DMS 273 (cell line): ENCODE measurements at regions not wholly inside any gene's neighbourhood (a gene's known extent, or its start where the extent isn't known, plus 50 kb on each side); places are given as distances from the start of the nearest gene placed in this dataset.
"Not testable (repeated sequence)": the region's sequence is repeated elsewhere in the genome, so short reads cannot be mapped to it uniquely, and the experiment has no call there.

Experiments
- DNase-seq: peaks from one replicate; lab custom pipeline; 2025; ENCODE audit not compliant: unreplicated experiment; lab: John Stamatoyannopoulos, UW

DNA sequence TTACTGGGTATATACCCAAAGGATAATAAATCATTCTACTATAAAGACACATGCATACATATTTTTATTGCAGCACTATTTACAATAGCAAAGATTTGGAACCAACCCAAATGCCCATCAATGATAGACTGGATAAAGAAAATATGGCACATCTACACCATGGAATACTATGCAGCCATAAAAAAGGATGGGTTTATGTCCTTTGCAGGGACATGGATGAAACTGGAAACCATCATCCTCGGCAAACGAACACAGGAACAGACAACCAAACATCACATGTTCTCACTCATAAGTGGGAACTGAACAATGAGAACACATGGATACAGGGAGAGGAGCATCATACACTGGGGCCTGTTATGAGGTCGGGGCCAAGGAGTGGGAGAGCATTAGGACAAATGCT, 665.0 kb upstream of the KCNMB2 start:
- DNase-seq = not testable (repeated sequence)

DNA sequence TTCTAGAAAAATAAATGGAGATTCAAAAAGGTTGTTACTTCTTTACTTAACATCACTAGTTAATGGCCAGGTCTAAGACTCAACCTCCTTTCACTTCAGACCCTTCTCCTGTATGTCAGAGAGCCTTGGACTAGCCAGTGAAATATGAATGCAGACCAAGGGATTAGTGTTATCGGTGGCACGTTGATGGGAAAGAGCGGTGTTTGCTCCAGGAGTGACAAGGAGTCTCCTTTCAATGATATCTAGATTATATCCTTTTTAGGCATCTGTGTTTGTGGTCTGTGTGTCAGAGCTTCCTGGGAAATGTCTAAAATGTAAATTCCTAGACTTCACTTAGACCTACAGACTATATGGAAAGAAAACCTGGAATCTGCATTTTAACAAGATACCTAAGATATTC, 658.0 kb upstream of the KCNMB2 start:
- DNase-seq = no peak

DNA sequence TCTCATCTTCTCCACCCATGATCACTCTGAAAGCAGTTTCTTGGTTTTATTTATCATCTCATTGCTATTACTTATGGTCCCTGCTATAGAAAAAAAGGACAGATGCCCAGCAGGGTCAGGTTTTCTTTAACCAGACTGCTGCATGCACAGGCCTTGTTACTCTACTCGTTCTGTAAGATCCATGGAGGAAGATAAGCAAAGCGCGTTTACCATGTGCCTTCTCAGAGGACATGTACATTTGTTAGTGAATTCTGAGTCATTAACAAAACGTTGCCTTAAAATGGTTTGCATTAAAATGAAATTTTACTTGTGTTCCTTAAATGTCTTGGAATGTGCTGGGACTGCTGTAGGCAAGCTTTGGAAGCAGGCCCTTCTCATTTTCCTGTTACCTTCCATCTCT, 657.3 kb upstream of the KCNMB2 start:
- DNase-seq = no peak

DNA sequence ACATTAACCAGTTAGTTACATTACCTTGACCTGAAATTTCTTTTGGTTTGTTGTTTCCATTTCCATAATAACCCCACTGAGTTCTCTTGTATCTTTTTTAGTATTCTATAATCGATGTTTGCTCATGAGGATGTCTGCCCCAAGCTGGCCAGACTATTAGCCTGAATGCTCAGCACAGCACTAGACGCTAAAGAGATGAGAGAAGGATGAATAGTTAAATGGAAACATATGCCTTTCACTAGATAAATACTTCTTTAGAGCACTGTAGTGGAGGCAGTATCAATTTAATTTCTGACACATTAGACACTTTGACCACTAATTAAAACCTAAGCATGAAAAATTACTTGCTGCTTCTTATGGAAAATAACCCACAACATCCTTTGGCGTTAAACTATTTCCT, 654.9 kb upstream of the KCNMB2 start:
- no peak for DNase-seq

DNA sequence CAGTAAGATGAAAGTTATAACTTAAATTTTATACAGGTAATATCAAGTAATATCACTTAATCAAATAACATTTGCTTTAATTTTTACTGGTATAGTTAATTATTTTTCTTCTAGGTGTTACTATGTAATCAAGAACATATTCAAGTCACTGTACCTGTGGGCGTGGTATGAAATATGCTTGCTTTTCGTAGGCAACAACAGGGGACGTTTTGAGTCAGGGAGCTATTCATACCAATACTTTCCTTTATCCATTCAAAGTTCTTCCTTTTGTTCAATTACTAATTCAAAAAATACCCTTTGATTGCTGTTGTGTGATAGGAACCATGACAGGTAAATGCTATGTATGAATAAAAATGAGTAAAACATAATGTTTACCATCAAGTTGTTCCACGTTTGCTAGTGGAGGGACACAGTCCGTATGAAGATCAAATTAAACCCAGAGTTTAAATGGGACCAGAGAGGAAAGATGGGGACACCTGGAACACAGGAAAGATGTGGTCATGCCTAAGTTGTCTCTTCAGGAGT, 654.0 kb upstream of the KCNMB2 start:
- DNase-seq = no peak

DNA sequence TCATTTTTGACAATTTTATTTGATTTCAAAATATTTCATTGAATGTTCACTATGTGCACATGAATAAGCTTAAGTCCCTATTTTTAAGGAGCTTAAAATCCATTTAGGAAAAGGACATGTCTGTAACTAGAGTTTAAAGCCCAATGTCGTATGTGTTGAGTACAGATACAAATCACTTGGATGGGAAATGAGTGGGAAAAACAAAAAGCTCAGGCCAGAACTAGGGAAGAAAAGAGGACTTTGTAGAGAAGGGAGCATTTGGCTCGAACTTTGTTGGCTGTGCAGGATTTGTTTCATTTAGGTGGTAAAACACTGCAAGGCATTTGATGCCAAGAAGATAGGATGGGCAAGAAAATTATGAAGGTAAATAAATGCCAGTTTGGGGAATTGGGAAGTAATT, 653.1 kb upstream of the KCNMB2 start:
- no peak for DNase-seq

DNA sequence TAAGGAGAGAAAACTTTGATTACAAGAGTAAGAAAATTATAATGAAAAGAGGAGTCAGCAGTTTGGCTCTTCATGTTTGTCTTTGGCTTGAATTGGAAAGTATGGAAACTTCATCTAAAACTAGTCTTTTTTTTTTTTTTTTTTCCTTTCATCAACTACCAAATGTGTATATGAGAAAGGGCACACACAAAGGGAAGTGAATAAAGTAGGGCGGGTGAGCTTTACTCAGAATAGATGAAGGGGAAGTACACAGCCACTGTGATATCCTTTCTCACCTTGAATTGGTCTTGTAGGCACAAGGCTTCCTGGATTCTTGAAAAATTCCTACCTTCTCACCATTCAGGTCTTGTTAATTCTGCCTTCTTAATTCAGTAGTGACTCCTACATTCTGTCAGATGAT, 652.3 kb upstream of the KCNMB2 start:
- DNase-seq = no peak

DNA sequence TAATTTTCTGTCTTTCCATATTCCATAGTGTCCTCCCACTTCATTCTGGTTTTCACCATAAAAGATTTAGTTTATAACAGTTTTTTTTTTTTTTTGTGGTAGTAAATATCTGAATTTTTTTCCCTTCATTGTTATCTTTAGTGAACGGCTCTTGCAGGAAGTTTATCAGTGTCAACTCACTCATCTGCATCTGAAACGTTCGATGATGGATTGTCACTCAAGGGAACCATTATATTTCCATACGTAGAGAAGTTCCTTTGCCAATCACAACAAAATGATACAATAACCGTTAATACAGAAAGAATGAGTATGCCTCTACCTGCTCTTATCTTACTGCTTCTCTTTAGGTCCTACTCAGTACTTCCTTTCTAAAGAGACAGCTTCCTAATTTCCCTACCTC, 651.2 kb upstream of the KCNMB2 start:
- no peak for DNase-seq

DNA sequence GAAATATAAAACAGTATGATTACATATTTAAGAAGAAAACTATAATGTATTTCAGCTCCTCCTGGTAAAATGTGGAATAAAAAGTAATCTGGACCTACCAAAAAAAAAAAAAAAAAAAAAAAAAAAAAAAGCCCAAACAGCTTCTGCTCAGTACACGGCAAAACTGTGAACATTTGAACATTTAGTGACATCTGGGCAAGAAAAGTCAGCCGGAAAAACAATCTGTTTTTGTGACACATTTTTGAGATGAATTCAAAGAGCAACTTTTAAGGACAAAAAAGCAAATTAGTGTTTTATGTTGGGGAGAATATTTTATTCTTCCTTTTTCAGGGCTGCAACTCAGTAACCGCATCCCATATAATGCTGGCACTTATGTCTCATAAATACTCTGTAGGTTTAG, 649.7 kb upstream of the KCNMB2 start:
- DNase-seq = no peak

DNA sequence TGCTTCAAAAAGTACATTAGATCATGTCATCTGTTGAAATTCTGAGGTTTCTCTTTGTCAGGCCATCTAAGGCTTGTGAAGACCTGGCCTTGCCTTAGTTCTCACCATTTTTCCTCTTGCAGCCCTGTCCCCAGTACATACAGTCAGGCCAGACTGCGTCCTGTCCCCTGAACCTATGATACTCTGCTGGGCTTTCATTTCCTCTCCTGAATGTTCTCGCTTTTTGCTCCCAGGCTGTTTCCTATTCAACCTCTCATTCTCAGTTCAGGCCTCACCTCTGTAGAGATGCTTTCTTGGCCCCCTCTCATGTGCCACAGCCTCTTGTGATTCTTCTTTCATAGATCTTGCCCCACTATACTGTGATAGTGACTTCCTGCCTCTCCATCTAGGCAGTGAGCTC, 648.8 kb upstream of the KCNMB2 start:
- DNase-seq = no peak

DNA sequence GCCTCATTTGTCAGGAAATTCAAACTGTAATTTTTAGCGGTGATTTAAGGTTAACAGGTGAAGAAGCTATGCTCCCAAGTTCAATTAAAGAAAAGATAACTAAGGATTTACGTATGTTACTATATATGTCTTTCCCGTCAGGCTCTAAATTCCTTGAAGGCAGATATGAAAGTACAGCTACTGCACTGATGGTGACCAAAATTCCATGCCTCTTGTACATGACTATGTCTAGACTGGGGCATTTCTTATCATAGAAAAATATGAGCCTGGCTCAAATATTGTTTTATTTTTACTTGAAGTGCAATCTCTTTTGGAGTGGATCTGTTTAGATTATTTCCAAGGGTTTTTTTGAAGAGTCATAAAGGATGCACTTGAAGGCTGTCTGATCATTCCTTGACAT, 647.1 kb upstream of the KCNMB2 start:
- DNase-seq = no peak

DNA sequence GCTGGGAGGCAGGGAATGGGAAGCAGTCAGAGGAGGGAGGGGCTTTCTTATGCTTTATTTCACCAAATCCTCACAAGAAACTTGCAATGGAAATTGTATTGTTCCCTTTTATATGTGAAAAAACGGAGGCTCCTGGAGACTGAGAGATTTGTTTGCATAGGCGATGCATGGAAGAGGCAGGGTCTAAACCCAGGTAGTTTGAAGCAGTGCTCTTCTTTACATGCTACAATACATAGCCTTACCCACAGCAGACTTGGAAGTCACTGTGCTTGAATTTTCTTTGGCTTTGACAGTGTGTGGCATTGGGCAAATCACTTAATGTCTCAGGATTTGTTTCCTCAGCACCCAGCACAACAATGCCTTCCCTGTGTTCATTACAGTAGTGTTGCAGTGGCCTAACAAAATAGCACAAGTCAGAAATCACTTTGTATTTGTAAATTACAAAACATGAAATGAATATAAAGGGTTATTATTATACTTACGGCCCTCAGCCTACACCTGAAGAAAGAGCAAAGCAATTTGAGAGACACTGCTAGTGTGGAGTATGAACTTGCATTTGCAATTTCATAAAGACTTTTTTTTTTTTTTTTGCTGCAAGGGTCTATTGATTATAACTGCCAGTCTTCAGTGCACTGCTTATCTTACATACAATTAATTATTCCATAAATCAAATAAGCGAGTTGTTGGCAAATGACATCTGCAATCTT, 646.4 kb upstream of the KCNMB2 start:
- no peak for DNase-seq

DNA sequence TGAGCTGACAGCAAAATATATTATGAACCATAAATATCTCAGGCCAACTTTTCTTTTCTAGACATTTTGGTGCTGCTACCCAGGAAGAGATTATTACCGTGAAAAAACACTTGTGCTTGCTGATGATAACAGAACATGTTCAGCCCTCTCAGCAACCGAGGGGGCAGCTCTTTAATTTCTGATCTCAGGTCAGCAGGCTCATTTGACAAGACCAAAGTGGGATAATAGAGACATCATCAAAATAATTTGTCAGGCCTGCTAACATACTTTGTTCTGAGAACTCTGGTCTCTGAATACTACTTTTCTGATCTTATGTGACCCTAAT, 645.9 kb upstream of the KCNMB2 start:
- DNase-seq = no peak

DNA sequence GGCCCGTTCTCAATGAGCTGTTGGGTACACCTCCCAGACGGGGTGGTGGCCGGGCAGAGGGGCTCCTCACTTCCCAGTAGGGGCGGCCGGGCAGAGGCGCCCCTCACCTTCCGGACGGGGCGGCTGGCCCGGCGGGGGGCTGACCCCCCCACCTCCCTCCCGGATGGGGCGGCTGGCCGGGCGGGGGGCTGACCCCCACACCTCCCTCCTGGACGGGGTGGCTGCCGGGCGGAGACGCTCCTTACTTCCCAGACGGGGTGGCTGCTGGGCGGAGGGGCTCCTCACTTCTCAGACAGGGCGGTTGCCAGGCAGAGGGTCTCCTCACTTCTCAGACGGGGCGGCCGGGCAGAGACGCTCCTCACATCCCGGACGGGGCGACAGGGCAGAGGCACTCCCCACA, 644.7 kb upstream of the KCNMB2 start:
- DNase-seq = not testable (repeated sequence)

DNA sequence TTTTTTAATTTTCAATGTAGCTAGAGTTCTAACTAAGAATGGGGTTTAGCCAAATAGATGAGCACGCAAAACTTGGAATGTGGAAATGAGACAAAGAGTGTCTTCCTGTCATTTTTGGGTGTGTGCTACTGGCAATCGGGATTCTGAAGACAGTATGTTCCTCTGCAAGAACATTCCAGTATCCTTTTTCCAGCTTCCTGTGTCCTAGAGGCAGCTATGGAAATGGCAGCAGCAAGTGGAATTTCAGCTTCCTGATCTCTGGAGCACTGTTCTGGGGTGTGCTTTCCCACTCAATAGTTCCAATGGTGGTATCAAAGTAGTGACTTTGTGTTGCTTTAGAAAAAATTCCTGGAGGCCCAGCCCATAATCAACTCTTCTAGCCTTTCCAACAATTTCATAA, 642.9 kb upstream of the KCNMB2 start:
- no peak for DNase-seq

DNA sequence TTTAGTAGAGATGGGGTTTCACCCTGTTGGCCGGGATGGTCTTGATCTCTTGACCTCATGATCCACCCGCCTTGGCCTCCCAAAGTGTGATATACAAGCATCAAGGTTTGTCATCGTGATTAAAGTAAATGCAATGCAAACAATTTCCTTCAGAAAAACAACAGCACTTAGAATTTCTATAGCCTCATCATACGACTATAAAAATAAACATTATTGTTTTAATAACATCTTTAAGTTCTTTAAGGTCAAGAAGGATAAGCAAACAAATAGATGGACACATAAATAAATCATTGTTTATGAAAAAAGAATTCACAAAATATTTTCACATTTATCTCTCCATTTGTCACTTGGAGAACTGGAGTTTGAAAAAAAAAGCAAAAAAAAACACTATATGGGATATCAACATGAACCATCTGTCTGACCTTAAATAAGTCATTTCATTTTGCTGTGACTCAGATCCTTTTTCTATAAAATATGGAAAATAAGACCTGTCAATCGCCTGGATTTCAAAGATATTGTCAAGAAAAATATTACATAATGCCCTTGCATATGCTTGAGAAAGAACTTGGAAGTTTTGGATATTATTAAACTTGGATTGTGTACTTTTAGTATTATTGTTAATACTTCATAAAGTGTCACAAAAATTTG, 642.0 kb upstream of the KCNMB2 start:
- no peak for DNase-seq

DNA sequence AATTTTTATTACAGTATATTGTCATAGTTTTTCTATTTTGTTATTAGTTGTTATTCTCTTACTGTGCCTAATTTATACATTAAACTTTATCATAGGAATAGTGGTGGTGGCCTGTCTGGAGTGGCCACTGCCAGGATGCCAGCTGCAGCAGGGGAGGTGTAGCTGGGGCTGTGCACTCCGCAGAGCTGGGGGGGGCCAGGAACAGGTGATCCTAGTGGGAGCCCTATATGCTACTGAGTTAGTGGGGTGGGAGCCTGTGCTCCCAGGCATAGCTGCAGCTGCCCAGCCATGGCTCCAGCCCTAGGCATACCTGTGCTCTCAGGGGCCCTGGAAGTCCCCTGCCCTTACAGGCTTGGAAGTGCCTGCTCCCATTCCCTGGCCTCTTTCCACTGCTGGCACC, 638.1 kb upstream of the KCNMB2 start:
- no peak for DNase-seq

DNA sequence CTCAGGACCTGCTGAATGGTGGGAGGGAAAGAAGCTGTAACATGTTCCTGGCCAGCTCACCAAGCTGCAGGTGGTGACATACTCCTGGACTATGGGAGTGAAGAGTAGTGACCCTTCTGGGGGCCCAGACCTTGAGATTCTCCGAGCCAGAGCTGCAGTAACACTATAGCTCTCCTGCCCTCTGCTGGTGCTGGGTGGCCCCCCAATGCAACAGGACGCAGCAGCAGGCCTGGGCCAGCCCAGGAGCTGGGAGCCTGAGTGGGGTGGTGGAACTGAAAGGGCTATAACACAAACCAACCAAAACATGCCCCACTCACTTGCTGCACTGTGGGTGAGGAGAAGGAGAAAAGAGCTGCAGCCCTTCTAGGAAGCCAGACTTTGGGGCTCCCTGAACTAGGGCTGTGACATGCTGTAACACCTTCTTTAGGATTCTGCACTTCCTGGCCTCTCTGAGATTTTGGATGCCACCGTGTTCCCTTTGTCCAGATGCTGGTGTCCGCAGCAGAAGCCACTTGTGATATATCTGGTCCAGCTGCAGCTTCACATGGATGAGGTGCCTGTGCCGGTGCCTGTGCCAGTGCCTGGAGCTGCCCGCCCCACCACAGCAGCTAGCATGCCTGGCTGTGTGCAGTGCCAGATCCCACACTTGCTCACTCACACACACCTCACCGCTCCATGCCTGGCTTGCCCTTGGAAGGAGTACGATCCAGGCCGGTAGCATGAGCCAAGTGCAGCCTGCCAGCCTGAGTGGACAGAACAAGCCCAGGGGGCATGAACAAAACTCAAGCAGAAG, 636.8 kb upstream of the KCNMB2 start:
- DNase-seq = no peak

DNA sequence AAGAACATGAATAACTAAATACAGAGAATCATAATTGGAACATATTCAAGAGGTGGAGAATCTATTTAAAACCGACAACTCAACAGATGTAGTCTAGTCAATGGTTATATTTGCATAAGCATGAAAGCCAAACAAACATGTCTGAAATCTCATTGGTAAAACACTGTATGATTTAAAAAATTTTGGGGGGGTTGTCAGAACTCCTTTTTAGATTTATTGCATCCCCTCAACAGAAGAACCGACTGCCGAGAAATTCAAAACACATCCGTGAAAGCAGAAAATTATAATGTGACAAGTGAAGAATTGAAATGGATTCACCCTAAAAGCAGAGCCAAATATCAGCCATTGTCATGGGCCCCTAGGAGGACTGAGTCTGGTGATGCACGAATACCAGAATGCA, 633.4 kb upstream of the KCNMB2 start:
- no peak for DNase-seq

DNA sequence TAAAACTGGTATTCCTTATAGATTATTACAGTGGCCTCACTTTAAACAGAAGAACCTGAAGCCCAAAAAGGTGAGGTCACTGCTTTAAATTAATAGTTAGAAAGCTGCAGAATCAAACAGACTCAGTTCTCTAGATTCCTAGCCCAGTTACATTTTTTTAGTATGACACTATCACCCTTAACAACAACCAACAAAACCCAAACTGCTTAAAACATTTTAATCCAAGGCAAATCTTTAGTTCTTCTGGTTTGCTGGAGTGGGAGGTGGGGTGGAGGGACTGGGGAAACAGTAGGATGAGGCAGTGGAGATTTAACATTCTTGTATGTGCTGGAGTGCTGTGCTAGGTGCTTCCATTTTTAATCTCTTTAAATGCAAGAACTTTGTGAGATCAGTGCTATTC, 631.6 kb upstream of the KCNMB2 start:
- no peak for DNase-seq

DNA sequence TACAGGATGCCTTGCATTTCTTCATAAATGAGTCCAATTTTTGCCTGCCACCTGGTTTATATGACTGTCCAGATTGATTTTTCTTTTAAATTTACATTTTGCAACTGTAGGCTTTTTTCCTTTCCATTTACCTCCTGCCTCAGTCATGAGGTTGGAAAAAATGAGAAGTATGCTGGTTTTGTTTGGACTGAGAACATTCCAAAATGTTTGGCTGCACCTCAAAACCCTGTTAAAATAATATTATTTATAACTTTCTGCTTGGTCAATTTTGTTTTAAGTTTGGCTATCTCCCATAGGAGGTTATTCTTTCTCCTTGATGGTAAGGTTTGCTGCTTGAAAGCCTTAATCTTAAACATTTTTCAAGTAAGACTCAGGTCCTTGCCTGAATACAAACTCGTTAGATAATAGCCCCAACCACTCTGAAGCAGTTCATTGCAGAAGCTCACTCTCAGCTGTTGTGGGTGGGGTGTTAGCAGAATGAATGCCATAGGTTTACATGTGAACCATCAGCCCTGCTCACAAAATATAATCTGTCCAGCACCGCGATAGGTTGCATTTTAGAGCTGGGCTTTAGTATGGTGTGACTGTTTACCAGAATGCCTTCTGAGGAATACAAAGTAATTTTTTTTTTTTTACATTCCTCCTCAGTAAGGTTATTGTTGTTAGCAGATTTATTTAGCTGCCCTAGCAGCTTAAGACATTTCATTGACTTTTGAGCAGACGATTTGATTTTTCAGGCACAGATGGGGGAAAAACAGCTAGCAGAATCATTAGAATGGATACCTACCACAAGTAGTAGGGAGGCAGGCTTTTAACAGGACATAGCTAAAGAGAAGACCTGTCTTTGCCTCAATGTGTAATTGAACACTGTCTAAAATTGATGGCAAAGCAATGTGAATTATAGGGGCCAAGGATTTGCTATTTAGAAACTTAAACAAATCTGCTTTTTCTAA, 630.8 kb upstream of the KCNMB2 start:
- no peak for DNase-seq
